ENCODE measurements at regions not wholly inside any gene's neighbourhood (a gene's known extent, or its start where the extent isn't known, plus 50 kb on each side); places are given as distances from the start of the nearest gene placed in this dataset.

GRCh38 chrX:45381841-45382240 lies 181.2 kb upstream of the DIPK2B start:
- BruUV-seq (replicated peaks), result no TSS peak
- Histone ChIP-seq H2AFZ (ENCODE audit: low read depth, low read length) (no peak overlapping the region), H3K9ac (ENCODE audit: insufficient read depth in 1 of 2, low read depth in 2 of 2, low read length in 2 of 2) (no peak overlapping the region), H3K4me3 (no peak overlapping the region), H3K4me2 (ENCODE audit: insufficient read depth, low read length) (no peak overlapping the region), H3K79me2 (ENCODE audit: control insufficient read depth, insufficient read depth, low read length) (no peaks in the 10 kb centered on the region), H3K4me1 (replicated peaks in 1 of 2; ENCODE audit: control insufficient read depth in 2 of 2, insufficient read depth in 2 of 2, low read length in 2 of 2) (peaks cover 0 to 4% of the 10 kb centered on the region in 2 experiments; a peak in 1 of 5 replicates), H4K20me1 (replicated peaks; ENCODE audit: control insufficient read depth, insufficient read depth, low read length) (no peaks in the 10 kb centered on the region), H3K36me3 (ENCODE audit: control insufficient read depth, insufficient read depth, low read length) (no peaks in the 10 kb centered on the region), H3K27me3 (ENCODE audit: control insufficient read depth in 2 of 2, insufficient read depth in 2 of 2, low read length in 2 of 2) (peaks cover 0 to 7% of the 10 kb centered on the region in 2 experiments; a peak in 2 of 5 replicates), H3K9me1 (ENCODE audit: control insufficient read depth, insufficient read depth, low read length) (no peaks in the 10 kb centered on the region), H3K27ac (ENCODE audit: extremely low read depth, low read depth, low read length) (no peak overlapping the region), H3K9me3 (replicated peaks; ENCODE audit: control insufficient read depth, insufficient read depth, low read depth, low read length) (no peaks in the 10 kb centered on the region)
- intact Hi-C loops (cut with micrococcal nuclease) (no loop called here), in situ Hi-C loops (cut with MboI) (no loop called here)
- POLR2A ChIA-PET, result interaction anchor here (0.6 kb wide), 2 partner anchors 29 to 1225 kb away, joined by 3 read pairs; no protein-coding TSS in a partner anchor
- no peak for FAIRE-seq
- WGBS (ENCODE audit: insufficient coverage, low coverage, missing lambda C conversion rate), result 0% methylated on average over 11 of the region's 34 CpGs
- no peak for DNase-seq (ENCODE audit: extremely low read depth in 1 of 4, low spot score in 3 of 4)
- TF ChIP-seq PTRF (tag; IDR thresholded peaks at IDR 0.05) (no peak), E2F6 (IDR thresholded peaks at IDR 0.05; ENCODE audit: borderline replicate concordance in 1 of 2, extremely low read depth in 1 of 2, insufficient read depth in 1 of 2, insufficient read length in 1 of 2, low read depth in 1 of 2, low read length in 1 of 2, poor library complexity in 1 of 2, severe bottlenecking in 1 of 2) (peak in 1 of 2 experiments; percentile 46)
- ATAC-seq, result no peak
- CTCF ChIA-PET (ENCODE audit: low intra/inter-chr PET ratio), result no interaction called here

DNA sequence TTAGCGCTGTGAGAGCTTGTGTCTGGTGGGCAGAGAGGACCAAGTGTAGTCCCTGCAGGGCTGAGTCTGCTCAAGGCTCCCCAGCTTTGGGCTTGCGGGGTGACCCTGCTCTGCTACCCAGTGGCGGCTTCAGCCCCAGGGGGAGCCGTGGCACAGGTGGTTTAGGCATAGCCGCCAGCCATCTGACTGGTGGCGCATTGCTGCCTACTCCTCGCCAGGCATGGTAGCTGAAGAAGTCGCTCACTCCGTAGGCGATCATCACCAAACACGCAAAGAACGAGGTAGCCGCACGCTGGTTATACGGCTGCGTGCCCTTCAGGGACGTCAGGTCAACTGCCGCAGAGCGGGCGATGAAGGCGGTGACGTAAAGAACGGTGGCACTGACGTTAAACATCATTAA lies 180.7 kb upstream of the DIPK2B start:
- intact Hi-C loops (cut with micrococcal nuclease), result no loop called here
- 10% methylated on average over 23 of the region's 24 CpGs for WGBS (ENCODE audit: insufficient coverage, low coverage, missing lambda C conversion rate)
- CTCF ChIA-PET (ENCODE audit: low intra/inter-chr PET ratio), result no interaction called here

More for the DNA sequence above, 180.7 kb upstream of the DIPK2B start:
- Histone ChIP-seq H3K4me3 (no peak overlapping the region), H3K27ac (ENCODE audit: extremely low read depth, low read depth, low read length) (no peak overlapping the region), H3K9ac (ENCODE audit: insufficient read depth in 1 of 2, low read depth in 2 of 2, low read length in 2 of 2) (no peak overlapping the region), H3K4me2 (ENCODE audit: insufficient read depth, low read length) (no peak overlapping the region), H3K4me1 (replicated peaks in 1 of 2; ENCODE audit: control insufficient read depth in 2 of 2, insufficient read depth in 2 of 2, low read length in 2 of 2) (peaks cover 0 to 4% of the 10 kb centered on the region in 2 experiments; a peak in 1 of 5 replicates), H2AFZ (ENCODE audit: low read depth, low read length) (no peak overlapping the region), H3K27me3 (ENCODE audit: control insufficient read depth in 2 of 2, insufficient read depth in 2 of 2, low read length in 2 of 2) (peaks cover 0 to 7% of the 10 kb centered on the region in 2 experiments; a peak in 2 of 5 replicates), H3K9me1 (ENCODE audit: control insufficient read depth, insufficient read depth, low read length) (no peaks in the 10 kb centered on the region), H3K79me2 (ENCODE audit: control insufficient read depth, insufficient read depth, low read length) (no peaks in the 10 kb centered on the region), H3K36me3 (ENCODE audit: control insufficient read depth, insufficient read depth, low read length) (no peaks in the 10 kb centered on the region), H4K20me1 (replicated peaks; ENCODE audit: control insufficient read depth, insufficient read depth, low read length) (no peaks in the 10 kb centered on the region), H3K9me3 (replicated peaks; ENCODE audit: control insufficient read depth, insufficient read depth, low read depth, low read length) (no peaks in the 10 kb centered on the region)
- DNase-seq (ENCODE audit: extremely low read depth in 1 of 4, low spot score in 3 of 4) (no peak), FAIRE-seq (no peak), ATAC-seq (no peak)
- POLR2A ChIA-PET, result interaction anchor here (0.6 kb wide), 1 partner anchor 1224 kb away, joined by 3 read pairs; no protein-coding TSS in a partner anchor
- in situ Hi-C loops (cut with MboI), result no loop called here
- BruUV-seq (replicated peaks), result no TSS peak
- TF ChIP-seq ZNF76 (CRISPR knock-in tag; IDR thresholded peaks at IDR 0.05; ENCODE audit: borderline replicate concordance) (no peak), PRMT5 (CRISPR knock-in tag; IDR thresholded peaks at IDR 0.05) (no peak), ZNF134 (CRISPR knock-in tag; conservative IDR thresholded peaks at IDR 0.05) (no peak)
